HEK293 (cell line): ENCODE measurements at regions not wholly inside any gene's neighbourhood (a gene's known extent, or its start where the extent isn't known, plus 50 kb on each side); places are given as distances from the start of the nearest gene placed in this dataset.

Experiments used
- ZEB2 ChIP-seq: fragments of 450-650 bp; formaldehyde crosslinking; IDR thresholded peaks from 2 replicates; pipeline ENCODE4 v1.5.1; 2016; ENCODE audit warnings: missing biosample characterization, missing genetic modification characterization
- ZNF311 ChIP-seq: fragments of 450-650 bp; formaldehyde crosslinking; IDR thresholded peaks from 2 replicates; pipeline ENCODE4 v1.5.1; 2017; ENCODE audit warnings: missing biosample characterization, missing genetic modification characterization, borderline replicate concordance
- ZNF555 ChIP-seq: fragments of 450-650 bp; formaldehyde crosslinking; conservative IDR thresholded peaks from 2 replicates; pipeline ENCODE4 v1.5.1; 2017; ENCODE audit warnings: missing biosample characterization, mild to moderate bottlenecking, missing genetic modification characterization, inconsistent platforms
- ZNF660 ChIP-seq: fragments of 450-650 bp; IDR thresholded peaks from 2 replicates; pipeline ENCODE4 v1.5.1; 2018; ENCODE audit warnings: missing biosample characterization, mild to moderate bottlenecking, missing genetic modification characterization

- TF ChIP-seq ZEB2 (tag by site-specific recombination): no peak
- TF ChIP-seq ZNF555 (tag by site-specific recombination): no peak
- no peak for TF ChIP-seq ZNF660 (tag by site-specific recombination)
- no peak for TF ChIP-seq ZNF311 (tag by site-specific recombination)
These were observed 767.8 kb downstream of the TFAP2A start for GRCh38 chr6:9647071-9647445.
